GM12878 (cell line): ENCODE measurements at regions not wholly inside any gene's neighbourhood (a gene's known extent, or its start where the extent isn't known, plus 50 kb on each side); places are given as distances from the start of the nearest gene placed in this dataset.

Experiments
- ATF7 ChIP-seq: fragments of 450-650 bp; IDR thresholded peaks from 2 replicates; pipeline ENCODE4 v1.6.1; 2016; ENCODE audit warnings: low read depth, mild to moderate bottlenecking
- CEBPB ChIP-seq, 2 experiments: fragments of 150-350 bp in 1 of 2; IDR thresholded peaks; 2 replicates each; pipeline ENCODE4 v1.6.1; 2012 to 2014; ENCODE audit warnings: low read depth in 2 of 2, low read length in 2 of 2, borderline replicate concordance in 1 of 2, inconsistent platforms in 1 of 2
- CHD4 ChIP-seq: fragments of 200-600 bp; sonication (generic); IDR thresholded peaks from 2 replicates; pipeline ENCODE4 v1.6.1; 2016; ENCODE audit warnings: mild to moderate bottlenecking
- CREM ChIP-seq: IDR thresholded peaks from 2 replicates; pipeline ENCODE4 v1.6.1; 2014; ENCODE audit warnings: antibody characterized with exemption, low read depth
- ETV6 ChIP-seq, 2 experiments: fragments of 450-650 bp in 1 of 2; IDR thresholded peaks in 1 of 2; conservative IDR thresholded peaks in 1 of 2; 2 replicates each; pipeline ENCODE4 v1.6.1; 2014; ENCODE audit warnings: antibody characterized with exemption in 1 of 2, borderline replicate concordance in 1 of 2, low read depth in 1 of 2, mild to moderate bottlenecking in 1 of 2, moderate library complexity in 1 of 2
- HDGF ChIP-seq: fragments of 450-650 bp; IDR thresholded peaks from 2 replicates; pipeline ENCODE4 v1.6.1; 2016; ENCODE audit warnings: antibody characterized with exemption
- IKZF1 ChIP-seq: fragments of 450-650 bp; conservative IDR thresholded peaks from 2 replicates; pipeline ENCODE4 v1.6.1; 2017; ENCODE audit warnings: antibody characterized with exemption, mild to moderate bottlenecking
- IKZF2 ChIP-seq, 2 experiments: fragments of 450-650 bp; IDR thresholded peaks; 2 replicates each; pipeline ENCODE4 v1.6.1; 2017; ENCODE audit warnings: mild to moderate bottlenecking in 2 of 2, moderate library complexity in 2 of 2
- KDM1A ChIP-seq: fragments of 200-600 bp; sonication (generic); IDR thresholded peaks from 2 replicates; pipeline ENCODE4 v1.6.1; 2016; ENCODE audit warnings: borderline replicate concordance
- KLF5 ChIP-seq: fragments of 450-650 bp; IDR thresholded peaks from 2 replicates; pipeline ENCODE4 v1.6.1; 2014; ENCODE audit warnings: mild to moderate bottlenecking; ENCODE audit not compliant: partially characterized antibody
- NBN ChIP-seq: fragments of 450-650 bp; IDR thresholded peaks from 2 replicates; pipeline ENCODE4 v1.6.1; 2016
- SIN3A ChIP-seq: IDR thresholded peaks from 2 replicates; pipeline ENCODE4 v1.6.1; 2012; ENCODE audit warnings: low read depth, low read length, improper control_type of control experiment
- SMARCA5 ChIP-seq: fragments of 450-650 bp; IDR thresholded peaks from 2 replicates; pipeline ENCODE4 v1.6.1; 2017; ENCODE audit warnings: mild to moderate bottlenecking
- SP1 ChIP-seq: IDR thresholded peaks from one replicate; pipeline ENCODE4 v1.6.1; 2011; ENCODE audit warnings: low read depth, low read length
- SREBF1 ChIP-seq: IDR thresholded peaks from 2 replicates; pipeline ENCODE4 v1.6.1; 2012; ENCODE audit warnings: mild to moderate bottlenecking, low read length
- TARDBP ChIP-seq: IDR thresholded peaks from 2 replicates; pipeline ENCODE4 v1.6.1; 2016; ENCODE audit warnings: borderline replicate concordance
- YBX1 ChIP-seq: fragments of 450-650 bp; IDR thresholded peaks from 2 replicates; pipeline ENCODE4 v1.6.1; 2016; ENCODE audit warnings: antibody characterized with exemption
- ZNF24 ChIP-seq: fragments of 450-650 bp; IDR thresholded peaks from 2 replicates; pipeline ENCODE4 v1.6.1; 2017; ENCODE audit warnings: antibody characterized with exemption, mild to moderate bottlenecking
- ZSCAN29 ChIP-seq: fragments of 450-650 bp; IDR thresholded peaks from 2 replicates; pipeline ENCODE4 v1.6.1; 2017; ENCODE audit warnings: mild to moderate bottlenecking, moderate library complexity
- TF ChIP-seq, protein P1 (sequence below): fragments of 450-650 bp; IDR thresholded peaks from 2 replicates; pipeline ENCODE4 v1.6.1; 2018; ENCODE audit warnings: borderline replicate concordance, mild to moderate bottlenecking; ENCODE audit not compliant: partially characterized antibody
- TF ChIP-seq, protein P2 (sequence below): fragments of 450-650 bp; IDR thresholded peaks from 2 replicates; pipeline ENCODE4 v1.6.1; 2016; ENCODE audit warnings: mild to moderate bottlenecking
- TF ChIP-seq, protein P3 (sequence below): IDR thresholded peaks from 2 replicates; pipeline ENCODE4 v1.6.1; 2011; ENCODE audit warnings: borderline replicate concordance, low read depth, mild to moderate bottlenecking, moderate library complexity, mixed read lengths, low read length; ENCODE audit not compliant: insufficient read depth; ENCODE audit errors: extremely low read length
- TF ChIP-seq, protein P4 (sequence below): fragments of 450-650 bp; formaldehyde crosslinking; IDR thresholded peaks from 2 replicates; pipeline ENCODE4 v1.4.0; 2022; ENCODE audit warnings: mild to moderate bottlenecking, moderate library complexity
- TF ChIP-seq, protein P5 (sequence below): IDR thresholded peaks from 2 replicates; pipeline ENCODE4 v1.6.1; 2012; ENCODE audit warnings: low read depth, low read length, improper control_type of control experiment

DNA sequence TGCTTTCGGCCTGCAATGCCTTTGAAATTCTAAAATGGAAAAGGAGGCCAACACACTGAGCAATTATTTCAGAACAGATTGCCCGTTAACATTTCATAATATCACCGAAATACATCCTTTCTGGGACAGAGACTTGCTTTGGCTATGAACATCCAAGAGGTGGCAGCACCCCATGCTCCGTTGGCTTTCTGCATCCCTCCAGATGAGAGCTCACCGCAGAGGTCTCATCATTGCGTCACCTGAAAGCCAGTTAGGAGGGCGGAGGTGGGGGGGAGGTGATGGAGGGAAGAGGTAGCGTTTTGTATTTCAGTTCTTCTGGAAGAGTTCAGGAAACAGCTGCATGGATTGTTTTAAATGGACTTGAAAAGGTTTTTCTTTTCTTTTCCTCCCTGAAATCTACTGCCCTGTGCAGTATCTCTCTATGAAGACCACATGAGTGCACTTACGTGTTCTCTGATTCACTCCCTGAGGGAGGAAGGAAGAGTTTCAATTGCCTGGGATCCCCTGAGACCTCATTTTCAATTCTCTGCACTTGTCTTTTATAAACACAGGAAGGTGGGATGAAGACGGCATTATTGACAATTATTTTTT is 166.8 kb upstream of the PGRMC2 start (continued):
- TF ChIP-seq, protein P1, sequence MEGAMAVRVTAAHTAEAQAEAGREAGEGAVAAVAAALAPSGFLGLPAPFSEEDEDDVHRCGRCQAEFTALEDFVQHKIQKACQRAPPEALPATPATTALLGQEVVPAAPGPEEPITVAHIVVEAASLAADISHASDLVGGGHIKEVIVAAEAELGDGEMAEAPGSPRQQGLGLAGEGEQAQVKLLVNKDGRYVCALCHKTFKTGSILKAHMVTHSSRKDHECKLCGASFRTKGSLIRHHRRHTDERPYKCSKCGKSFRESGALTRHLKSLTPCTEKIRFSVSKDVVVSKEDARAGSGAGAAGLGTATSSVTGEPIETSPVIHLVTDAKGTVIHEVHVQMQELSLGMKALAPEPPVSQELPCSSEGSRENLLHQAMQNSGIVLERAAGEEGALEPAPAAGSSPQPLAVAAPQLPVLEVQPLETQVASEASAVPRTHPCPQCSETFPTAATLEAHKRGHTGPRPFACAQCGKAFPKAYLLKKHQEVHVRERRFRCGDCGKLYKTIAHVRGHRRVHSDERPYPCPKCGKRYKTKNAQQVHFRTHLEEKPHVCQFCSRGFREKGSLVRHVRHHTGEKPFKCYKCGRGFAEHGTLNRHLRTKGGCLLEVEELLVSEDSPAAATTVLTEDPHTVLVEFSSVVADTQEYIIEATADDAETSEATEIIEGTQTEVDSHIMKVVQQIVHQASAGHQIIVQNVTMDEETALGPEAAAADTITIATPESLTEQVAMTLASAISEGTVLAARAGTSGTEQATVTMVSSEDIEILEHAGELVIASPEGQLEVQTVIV: no peak
- TF ChIP-seq TARDBP (no peak), HDGF (no peak), CHD4 (no peak), ZNF24 (0 out of 2 replicates have a peak, but pooled peaks have one; percentile 17), KDM1A (no peak), ETV6 (conservative IDR thresholded peaks at IDR 0.05 in 1 of 2, IDR thresholded peaks at IDR 0.05 in 1 of 2; ENCODE audit: borderline replicate concordance in 1 of 2, low read depth in 1 of 2) (peak in 1 of 2 experiments; percentile 41; a peak in 1 of 4 replicates), YBX1 (no peak), CREM (peak; percentile 74; the same call in 1 of the 2 replicates), ZSCAN29 (no peak), IKZF2 (IDR thresholded peaks at IDR 0.05) (peak; percentile 59 to 66), SIN3A (no peak), KLF5 (no peak), SREBF1 (no peak), NBN (peak; percentile 33; the same call in 1 of the 2 replicates), SP1 (no peak), ATF7 (peak; percentile 96), IKZF1 (peak; percentile 57), CEBPB (IDR thresholded peaks at IDR 0.05; ENCODE audit: borderline replicate concordance in 1 of 2, low read depth in 2 of 2, low read length in 2 of 2) (peak in 1 of 2 experiments; percentile 78; a peak in 2 of 4 replicates), SMARCA5 (peak; percentile 39; the same call in 1 of the 2 replicates)
- TF ChIP-seq, protein P2, sequence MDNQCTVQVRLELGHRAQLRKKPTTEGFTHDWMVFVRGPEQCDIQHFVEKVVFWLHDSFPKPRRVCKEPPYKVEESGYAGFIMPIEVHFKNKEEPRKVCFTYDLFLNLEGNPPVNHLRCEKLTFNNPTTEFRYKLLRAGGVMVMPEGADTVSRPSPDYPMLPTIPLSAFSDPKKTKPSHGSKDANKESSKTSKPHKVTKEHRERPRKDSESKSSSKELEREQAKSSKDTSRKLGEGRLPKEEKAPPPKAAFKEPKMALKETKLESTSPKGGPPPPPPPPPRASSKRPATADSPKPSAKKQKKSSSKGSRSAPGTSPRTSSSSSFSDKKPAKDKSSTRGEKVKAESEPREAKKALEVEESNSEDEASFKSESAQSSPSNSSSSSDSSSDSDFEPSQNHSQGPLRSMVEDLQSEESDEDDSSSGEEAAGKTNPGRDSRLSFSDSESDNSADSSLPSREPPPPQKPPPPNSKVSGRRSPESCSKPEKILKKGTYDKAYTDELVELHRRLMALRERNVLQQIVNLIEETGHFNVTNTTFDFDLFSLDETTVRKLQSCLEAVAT: no peak
- TF ChIP-seq, protein P3, sequence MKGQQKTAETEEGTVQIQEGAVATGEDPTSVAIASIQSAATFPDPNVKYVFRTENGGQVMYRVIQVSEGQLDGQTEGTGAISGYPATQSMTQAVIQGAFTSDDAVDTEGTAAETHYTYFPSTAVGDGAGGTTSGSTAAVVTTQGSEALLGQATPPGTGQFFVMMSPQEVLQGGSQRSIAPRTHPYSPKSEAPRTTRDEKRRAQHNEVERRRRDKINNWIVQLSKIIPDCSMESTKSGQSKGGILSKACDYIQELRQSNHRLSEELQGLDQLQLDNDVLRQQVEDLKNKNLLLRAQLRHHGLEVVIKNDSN: no peak
- TF ChIP-seq, protein P4, sequence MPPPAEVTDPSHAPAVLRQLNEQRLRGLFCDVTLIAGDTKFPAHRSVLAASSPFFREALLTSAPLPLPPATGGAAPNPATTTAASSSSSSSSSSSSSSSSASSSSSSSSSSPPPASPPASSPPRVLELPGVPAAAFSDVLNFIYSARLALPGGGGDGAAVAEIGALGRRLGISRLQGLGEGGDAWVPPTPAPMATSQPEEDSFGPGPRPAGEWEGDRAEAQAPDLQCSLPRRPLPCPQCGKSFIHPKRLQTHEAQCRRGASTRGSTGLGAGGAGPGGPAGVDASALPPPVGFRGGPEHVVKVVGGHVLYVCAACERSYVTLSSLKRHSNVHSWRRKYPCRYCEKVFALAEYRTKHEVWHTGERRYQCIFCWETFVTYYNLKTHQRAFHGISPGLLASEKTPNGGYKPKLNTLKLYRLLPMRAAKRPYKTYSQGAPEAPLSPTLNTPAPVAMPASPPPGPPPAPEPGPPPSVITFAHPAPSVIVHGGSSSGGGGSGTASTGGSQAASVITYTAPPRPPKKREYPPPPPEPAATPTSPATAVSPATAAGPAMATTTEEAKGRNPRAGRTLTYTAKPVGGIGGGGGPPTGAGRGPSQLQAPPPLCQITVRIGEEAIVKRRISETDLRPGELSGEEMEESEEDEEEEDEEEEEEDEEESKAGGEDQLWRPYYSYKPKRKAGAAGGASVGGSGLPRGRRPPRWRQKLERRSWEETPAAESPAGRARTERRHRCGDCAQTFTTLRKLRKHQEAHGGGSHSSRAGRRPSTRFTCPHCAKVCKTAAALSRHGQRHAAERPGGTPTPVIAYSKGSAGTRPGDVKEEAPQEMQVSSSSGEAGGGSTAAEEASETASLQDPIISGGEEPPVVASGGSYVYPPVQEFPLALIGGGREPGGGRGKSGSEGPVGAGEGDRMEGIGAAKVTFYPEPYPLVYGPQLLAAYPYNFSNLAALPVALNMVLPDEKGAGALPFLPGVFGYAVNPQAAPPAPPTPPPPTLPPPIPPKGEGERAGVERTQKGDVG (CRISPR knock-in tag): no peak
- TF ChIP-seq, protein P5, sequence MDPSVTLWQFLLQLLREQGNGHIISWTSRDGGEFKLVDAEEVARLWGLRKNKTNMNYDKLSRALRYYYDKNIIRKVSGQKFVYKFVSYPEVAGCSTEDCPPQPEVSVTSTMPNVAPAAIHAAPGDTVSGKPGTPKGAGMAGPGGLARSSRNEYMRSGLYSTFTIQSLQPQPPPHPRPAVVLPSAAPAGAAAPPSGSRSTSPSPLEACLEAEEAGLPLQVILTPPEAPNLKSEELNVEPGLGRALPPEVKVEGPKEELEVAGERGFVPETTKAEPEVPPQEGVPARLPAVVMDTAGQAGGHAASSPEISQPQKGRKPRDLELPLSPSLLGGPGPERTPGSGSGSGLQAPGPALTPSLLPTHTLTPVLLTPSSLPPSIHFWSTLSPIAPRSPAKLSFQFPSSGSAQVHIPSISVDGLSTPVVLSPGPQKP: no peak
